ENCODE measurements at regions not wholly inside any gene's neighbourhood (a gene's known extent, or its start where the extent isn't known, plus 50 kb on each side); places are given as distances from the start of the nearest gene placed in this dataset.

DNA sequence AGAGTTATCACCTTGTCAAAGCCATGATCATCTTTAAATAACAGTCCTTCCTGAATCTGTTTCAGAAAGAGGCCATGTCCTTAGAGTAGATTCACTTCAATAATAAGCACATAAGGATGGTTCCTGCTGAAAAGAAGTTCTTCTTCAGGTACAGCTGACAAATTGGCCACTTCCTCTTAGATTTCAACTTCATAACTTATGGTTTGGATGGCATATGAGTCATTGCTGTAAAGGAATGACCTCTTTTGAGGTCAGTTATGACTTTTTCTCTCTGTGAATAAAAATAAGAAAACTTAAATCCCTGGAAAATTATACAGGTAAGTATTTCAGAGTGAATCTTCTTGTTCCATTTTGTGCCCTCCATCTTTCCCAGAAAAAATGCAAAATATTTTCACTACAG, 555.3 kb upstream of the ZNF462 start:
- no peak for DNase-seq (ENCODE audit: low read depth)
- TF ChIP-seq, protein P1, sequence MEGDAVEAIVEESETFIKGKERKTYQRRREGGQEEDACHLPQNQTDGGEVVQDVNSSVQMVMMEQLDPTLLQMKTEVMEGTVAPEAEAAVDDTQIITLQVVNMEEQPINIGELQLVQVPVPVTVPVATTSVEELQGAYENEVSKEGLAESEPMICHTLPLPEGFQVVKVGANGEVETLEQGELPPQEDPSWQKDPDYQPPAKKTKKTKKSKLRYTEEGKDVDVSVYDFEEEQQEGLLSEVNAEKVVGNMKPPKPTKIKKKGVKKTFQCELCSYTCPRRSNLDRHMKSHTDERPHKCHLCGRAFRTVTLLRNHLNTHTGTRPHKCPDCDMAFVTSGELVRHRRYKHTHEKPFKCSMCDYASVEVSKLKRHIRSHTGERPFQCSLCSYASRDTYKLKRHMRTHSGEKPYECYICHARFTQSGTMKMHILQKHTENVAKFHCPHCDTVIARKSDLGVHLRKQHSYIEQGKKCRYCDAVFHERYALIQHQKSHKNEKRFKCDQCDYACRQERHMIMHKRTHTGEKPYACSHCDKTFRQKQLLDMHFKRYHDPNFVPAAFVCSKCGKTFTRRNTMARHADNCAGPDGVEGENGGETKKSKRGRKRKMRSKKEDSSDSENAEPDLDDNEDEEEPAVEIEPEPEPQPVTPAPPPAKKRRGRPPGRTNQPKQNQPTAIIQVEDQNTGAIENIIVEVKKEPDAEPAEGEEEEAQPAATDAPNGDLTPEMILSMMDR (conservative IDR thresholded peaks at IDR 0.05; ENCODE audit: low read depth, low read length), result no peak
- no peak overlapping the region for H3K4me3 ChIP-seq (ENCODE audit: low read length)

DNA sequence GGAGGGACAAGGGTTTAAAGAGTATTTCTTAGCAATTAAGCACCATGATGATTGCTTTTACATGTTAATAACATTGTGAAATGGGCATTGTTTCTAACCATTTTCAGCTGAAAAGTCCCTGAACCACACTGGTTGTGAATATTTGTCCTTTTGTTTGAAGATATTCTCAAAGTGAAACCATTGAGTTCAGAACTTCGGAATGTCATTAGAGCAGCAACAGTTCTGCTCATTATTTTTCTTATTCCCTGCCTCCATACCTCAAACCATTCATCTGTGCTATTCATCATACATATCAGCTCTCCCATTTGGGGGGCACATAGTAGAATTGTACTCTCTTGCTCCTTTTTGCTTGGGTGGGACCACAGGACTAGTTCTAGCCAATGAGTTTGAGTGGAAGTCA, 553.0 kb upstream of the ZNF462 start:
- no peak overlapping the region for H3K4me3 ChIP-seq (ENCODE audit: low read length)
- DNase-seq (ENCODE audit: low read depth), result no peak
- TF ChIP-seq, protein P1 (conservative IDR thresholded peaks at IDR 0.05; ENCODE audit: low read depth, low read length), result no peak

DNA sequence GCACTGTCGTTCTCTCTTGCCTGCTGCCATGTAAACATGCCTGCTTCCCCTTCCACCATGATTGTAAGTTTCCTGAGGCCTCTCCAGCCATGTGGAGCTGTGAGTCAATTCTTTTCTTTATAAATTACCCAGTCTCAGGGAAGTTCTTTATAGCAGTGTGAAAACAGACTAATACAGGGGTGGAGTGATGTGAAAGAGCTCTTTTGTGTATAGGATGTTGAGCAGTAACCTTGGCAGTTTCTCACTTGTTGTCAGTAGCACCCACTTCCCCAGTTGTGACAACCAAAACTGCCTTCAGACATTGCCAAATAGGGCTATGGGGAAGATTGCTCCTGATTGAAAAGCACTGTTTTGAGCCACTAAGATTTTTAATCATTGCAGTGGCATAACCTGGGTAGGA, 552.2 kb upstream of the ZNF462 start:
- H3K4me3 ChIP-seq (ENCODE audit: low read length), result no peak overlapping the region
- no peak for DNase-seq (ENCODE audit: low read depth)
- TF ChIP-seq, protein P1 (conservative IDR thresholded peaks at IDR 0.05; ENCODE audit: low read depth, low read length), result no peak

DNA sequence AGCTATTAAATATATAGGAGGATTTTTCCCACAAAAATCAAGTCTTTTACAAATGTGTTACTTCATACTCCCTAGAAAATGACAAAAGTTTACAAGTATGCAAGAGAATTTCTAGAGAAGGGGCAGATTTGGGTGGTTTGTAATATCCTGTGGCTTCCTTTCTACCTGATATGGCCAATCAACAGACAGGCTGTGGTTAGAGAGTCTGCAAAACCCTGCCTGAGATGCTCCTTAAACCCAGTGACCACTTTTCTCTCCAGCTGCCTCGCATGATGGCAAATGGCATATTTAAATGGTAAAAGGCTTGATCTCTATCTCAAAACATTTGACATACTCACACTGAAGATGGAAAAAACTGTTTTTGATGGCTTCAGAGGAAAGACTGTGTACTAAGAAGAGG, 550.1 kb upstream of the ZNF462 start:
- DNase-seq (ENCODE audit: low read depth), result no peak
- TF ChIP-seq, protein P1 (conservative IDR thresholded peaks at IDR 0.05; ENCODE audit: low read depth, low read length), result no peak
- no peak overlapping the region for H3K4me3 ChIP-seq (ENCODE audit: low read length)

DNA sequence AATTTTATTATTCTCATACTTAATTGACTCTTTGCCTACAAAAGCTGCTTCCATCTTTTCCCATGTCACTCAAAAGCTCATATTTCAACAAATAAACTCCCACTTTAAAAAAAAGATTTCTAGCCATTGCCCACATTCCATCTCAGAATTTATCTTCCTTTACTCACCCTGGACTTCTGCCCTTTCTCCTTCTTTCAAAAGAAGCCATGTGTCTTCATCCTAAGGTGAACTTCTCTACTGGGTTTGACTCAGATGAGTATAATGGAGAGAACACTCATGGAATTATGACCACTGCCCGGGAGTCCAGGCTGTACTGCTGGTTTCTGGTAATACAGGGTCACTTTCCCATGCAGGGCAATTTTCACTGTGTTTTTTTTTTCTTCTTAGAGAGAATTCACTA, 548.5 kb upstream of the ZNF462 start:
- no peak for DNase-seq (ENCODE audit: low read depth)
- no peak overlapping the region for H3K4me3 ChIP-seq (ENCODE audit: low read length)
- TF ChIP-seq, protein P1 (conservative IDR thresholded peaks at IDR 0.05; ENCODE audit: low read depth, low read length), result no peak

DNA sequence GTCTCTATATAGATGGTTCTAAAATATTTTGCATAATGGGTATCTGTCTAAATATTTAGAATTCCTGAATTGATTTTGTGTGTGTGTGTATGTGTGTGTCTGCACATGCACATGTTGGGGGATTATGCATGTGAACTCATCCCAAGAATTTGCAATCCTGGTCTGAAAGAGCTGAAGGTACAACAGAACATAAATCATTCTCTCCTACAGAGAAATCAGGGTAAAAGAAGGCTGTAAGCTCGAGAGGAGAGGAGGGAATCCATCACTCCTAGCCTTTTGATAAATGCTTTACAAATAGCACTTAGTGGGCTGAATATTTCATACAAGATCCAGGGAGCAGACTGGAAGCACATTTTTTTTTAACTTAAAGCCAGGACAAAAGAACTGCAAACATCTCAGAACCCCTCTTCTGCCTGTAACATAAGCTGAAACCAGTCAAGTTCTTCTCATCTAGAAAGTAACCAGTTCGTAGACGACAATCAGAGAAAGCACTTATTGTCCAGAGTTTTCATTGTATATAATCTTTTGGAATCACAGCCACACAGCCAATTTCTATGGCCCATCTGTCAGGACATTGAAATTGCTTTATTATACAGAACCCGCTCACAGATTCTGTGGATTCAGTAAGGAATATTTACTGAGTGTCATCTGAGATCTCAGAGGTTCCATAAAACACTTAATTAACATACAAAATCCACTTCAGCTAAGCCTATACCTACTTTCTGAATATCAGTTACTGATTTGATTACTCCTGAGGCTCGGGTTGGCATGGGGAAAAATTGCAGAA, 541.4 kb upstream of the ZNF462 start:
- no peak overlapping the region for H3K4me3 ChIP-seq (ENCODE audit: low read length)
- TF ChIP-seq, protein P1 (conservative IDR thresholded peaks at IDR 0.05; ENCODE audit: low read depth, low read length), result no peak
- no peak for DNase-seq (ENCODE audit: low read depth)

DNA sequence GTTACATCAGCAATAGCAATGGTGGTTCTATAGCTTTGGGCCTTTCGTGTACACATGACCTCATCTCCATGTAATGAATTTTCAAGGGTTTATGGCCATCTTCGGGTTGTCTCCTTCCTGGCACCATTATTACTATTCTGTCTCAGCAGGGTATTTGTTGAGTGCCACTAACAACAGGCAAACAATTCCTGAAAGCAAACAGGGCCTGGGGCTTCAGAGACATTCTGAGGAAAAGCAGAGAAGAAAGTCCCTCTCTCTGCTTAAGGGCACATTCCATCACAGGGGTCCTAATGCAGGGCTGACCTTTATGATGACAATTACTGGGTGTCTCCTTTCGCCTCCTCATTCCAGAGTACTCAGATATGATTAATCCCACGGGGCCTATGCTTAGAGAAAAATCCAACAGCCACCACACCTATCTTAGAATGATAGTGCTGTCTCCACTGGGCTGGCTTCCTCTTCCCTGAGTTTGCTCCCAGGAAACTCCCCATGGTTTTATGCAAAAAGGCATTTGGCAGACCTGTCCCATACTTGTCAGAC, 540.2 kb upstream of the ZNF462 start:
- H3K4me3 ChIP-seq (ENCODE audit: low read length), result no peak overlapping the region
- TF ChIP-seq, protein P1 (conservative IDR thresholded peaks at IDR 0.05; ENCODE audit: low read depth, low read length), result no peak
- DNase-seq (ENCODE audit: low read depth), result no peak
